ENCODE measurements at regions not wholly inside any gene's neighbourhood (a gene's known extent, or its start where the extent isn't known, plus 50 kb on each side); places are given as distances from the start of the nearest gene placed in this dataset.

DNA sequence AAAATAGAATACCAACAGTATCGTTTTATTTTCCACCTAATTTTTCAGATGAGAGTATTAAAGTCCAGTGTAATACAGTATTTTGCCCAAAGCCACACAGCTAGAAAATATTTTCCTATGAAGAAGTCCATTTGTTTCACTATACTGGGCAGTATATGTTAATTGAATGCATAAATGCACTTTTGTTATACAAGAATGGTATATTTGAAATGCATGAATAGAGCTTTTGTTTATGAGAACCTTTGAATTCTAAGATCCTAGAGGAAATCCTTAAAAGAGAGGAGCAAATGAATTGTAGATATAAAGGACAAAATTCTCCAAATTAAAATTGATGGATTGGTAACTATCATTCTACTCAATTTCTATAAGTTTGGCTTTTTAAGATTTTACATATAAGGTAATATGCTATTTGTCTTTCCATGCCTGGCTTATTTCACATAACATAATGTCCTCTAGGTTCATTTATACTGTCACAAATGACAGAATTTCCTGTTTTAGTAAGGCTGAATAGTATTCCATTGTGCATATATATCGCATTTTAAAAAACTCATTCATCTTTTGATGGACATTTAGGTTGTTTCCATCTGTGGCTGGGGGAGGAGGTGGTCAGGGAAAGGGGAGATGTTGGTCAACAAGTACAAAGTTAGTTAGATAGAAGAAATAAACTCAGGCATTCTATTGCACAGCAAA lies 136.6 kb upstream of the DCN start:
- TF ChIP-seq, protein P1, sequence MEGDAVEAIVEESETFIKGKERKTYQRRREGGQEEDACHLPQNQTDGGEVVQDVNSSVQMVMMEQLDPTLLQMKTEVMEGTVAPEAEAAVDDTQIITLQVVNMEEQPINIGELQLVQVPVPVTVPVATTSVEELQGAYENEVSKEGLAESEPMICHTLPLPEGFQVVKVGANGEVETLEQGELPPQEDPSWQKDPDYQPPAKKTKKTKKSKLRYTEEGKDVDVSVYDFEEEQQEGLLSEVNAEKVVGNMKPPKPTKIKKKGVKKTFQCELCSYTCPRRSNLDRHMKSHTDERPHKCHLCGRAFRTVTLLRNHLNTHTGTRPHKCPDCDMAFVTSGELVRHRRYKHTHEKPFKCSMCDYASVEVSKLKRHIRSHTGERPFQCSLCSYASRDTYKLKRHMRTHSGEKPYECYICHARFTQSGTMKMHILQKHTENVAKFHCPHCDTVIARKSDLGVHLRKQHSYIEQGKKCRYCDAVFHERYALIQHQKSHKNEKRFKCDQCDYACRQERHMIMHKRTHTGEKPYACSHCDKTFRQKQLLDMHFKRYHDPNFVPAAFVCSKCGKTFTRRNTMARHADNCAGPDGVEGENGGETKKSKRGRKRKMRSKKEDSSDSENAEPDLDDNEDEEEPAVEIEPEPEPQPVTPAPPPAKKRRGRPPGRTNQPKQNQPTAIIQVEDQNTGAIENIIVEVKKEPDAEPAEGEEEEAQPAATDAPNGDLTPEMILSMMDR (IDR thresholded peaks at IDR 0.05; ENCODE audit: borderline replicate concordance, extremely low read depth, low read length, poor library complexity, severe bottlenecking): no peak
- no peak for TF ChIP-seq EZH2 (IDR thresholded peaks at IDR 0.05; ENCODE audit: borderline replicate concordance, low read depth, low read length, severe bottlenecking)
